Erythroblast (primary cell): ENCODE measurements at regions not wholly inside any gene's neighbourhood (a gene's known extent, or its start where the extent isn't known, plus 50 kb on each side); places are given as distances from the start of the nearest gene placed in this dataset.

ENCODE experiments used
- GATA1 ChIP-seq: IDR thresholded peaks from 2 replicates; pipeline ENCODE4 v1.6.1; 2011; ENCODE audit warnings: low read depth, mild to moderate bottlenecking, control low read depth, low read length, moderate library complexity
- POLR2A ChIP-seq: IDR thresholded peaks from 2 replicates; pipeline ENCODE4 v1.6.1; 2011; ENCODE audit warnings: mild to moderate bottlenecking, low read length

- no peak for TF ChIP-seq POLR2A
- no peak for TF ChIP-seq GATA1
Observed at GRCh38 chr7:67620216-67620933, 623.7 kb downstream of the TYW1 start.
